ENCODE measurements at regions not wholly inside any gene's neighbourhood (a gene's known extent, or its start where the extent isn't known, plus 50 kb on each side); places are given as distances from the start of the nearest gene placed in this dataset.
A peak's percentile ranks its signal among the peaks of the same experiment; 100 is the strongest.

- POLR2A ChIA-PET: no interaction called here
- H3K4me3 ChIP-seq (ENCODE audit: low read depth, low read length): no peak overlapping the region
- CTCF ChIA-PET: interaction anchor here (1.2 to 1.4 kb wide), 2 partner anchors 18 kb away, joined by 3 to 7 read pairs; no protein-coding TSS in a partner anchor
- H3K9me3 ChIP-seq (ENCODE audit: control insufficient read depth, insufficient read depth, low read length): no peaks in the 10 kb centered on the region
- no peak for TF ChIP-seq CTCF (IDR thresholded peaks at IDR 0.05; ENCODE audit: low read depth, low read length)
- no peaks in the 10 kb centered on the region for H3K27me3 ChIP-seq (ENCODE audit: control insufficient read depth, insufficient read depth, low read length)
- H3K27ac ChIP-seq (ENCODE audit: low read depth, low read length): no peak overlapping the region
- DNase-seq (ENCODE audit: low read depth, low spot score): no peak
Observed at GRCh38 chr5:96318569-96319110, 114.4 kb downstream of the PCSK1 start.

- no peak for DNase-seq (ENCODE audit: low read depth, low spot score)
- no peak for TF ChIP-seq CTCF (IDR thresholded peaks at IDR 0.05; ENCODE audit: low read depth, low read length)
- H3K27me3 ChIP-seq (ENCODE audit: control insufficient read depth, insufficient read depth, low read length): no peaks in the 10 kb centered on the region
- ChIA-PET CTCF (interaction anchor here (1.4 kb wide), 1 partner anchor 18 kb away, joined by 7 read pairs; no protein-coding TSS in a partner anchor), POLR2A (interaction anchor here (0.9 kb wide), 1 partner anchor 374 kb away, joined by 4 read pairs; no protein-coding TSS in a partner anchor)
- no peak overlapping the region for H3K4me3 ChIP-seq (ENCODE audit: low read depth, low read length)
- H3K27ac ChIP-seq (ENCODE audit: low read depth, low read length): no peak overlapping the region
- no peaks in the 10 kb centered on the region for H3K9me3 ChIP-seq (ENCODE audit: control insufficient read depth, insufficient read depth, low read length)
Observed at GRCh38 chr5:96317945-96318344, 115.1 kb downstream of the PCSK1 start.

- peak overlapping the region; percentile 12 for H3K27ac ChIP-seq (ENCODE audit: low read depth, low read length)
- no peak for DNase-seq (ENCODE audit: low read depth, low spot score)
- no peak for TF ChIP-seq CTCF (IDR thresholded peaks at IDR 0.05; ENCODE audit: low read depth, low read length)
- no peaks in the 10 kb centered on the region for H3K9me3 ChIP-seq (ENCODE audit: control insufficient read depth, insufficient read depth, low read length)
- ChIA-PET CTCF (no interaction called here), POLR2A (no interaction called here)
- H3K4me3 ChIP-seq (ENCODE audit: low read depth, low read length): no peak overlapping the region
- H3K27me3 ChIP-seq (ENCODE audit: control insufficient read depth, insufficient read depth, low read length): no peaks in the 10 kb centered on the region
Observed at GRCh38 chr5:96316487-96316886, 116.6 kb downstream of the PCSK1 start.

GRCh38 chr5:96316017-96316416, 117.0 kb downstream of the PCSK1 start:
- CTCF ChIA-PET: no interaction called here
- POLR2A ChIA-PET: no interaction called here
- Histone ChIP-seq H3K27ac (ENCODE audit: low read depth, low read length) (peak overlapping the region; percentile 42), H3K27me3 (ENCODE audit: control insufficient read depth, insufficient read depth, low read length) (no peaks in the 10 kb centered on the region), H3K9me3 (ENCODE audit: control insufficient read depth, insufficient read depth, low read length) (no peaks in the 10 kb centered on the region), H3K4me3 (ENCODE audit: low read depth, low read length) (no peak overlapping the region)
- no peak for TF ChIP-seq CTCF (IDR thresholded peaks at IDR 0.05; ENCODE audit: low read depth, low read length)
- no peak for DNase-seq (ENCODE audit: low read depth, low spot score)

GRCh38 chr5:96315431-96315830, 117.6 kb downstream of the PCSK1 start:
- no peak for DNase-seq (ENCODE audit: low read depth, low spot score)
- no peak overlapping the region for H3K4me3 ChIP-seq (ENCODE audit: low read depth, low read length)
- peak overlapping the region; percentile 42 for H3K27ac ChIP-seq (ENCODE audit: low read depth, low read length)
- ChIA-PET CTCF (no interaction called here), POLR2A (no interaction called here)
- no peak for TF ChIP-seq CTCF (IDR thresholded peaks at IDR 0.05; ENCODE audit: low read depth, low read length)
- no peaks in the 10 kb centered on the region for H3K9me3 ChIP-seq (ENCODE audit: control insufficient read depth, insufficient read depth, low read length)
- H3K27me3 ChIP-seq (ENCODE audit: control insufficient read depth, insufficient read depth, low read length): no peaks in the 10 kb centered on the region
